WTC11 (cell line): ENCODE measurements at regions not wholly inside any gene's neighbourhood (a gene's known extent, or its start where the extent isn't known, plus 50 kb on each side); places are given as distances from the start of the nearest gene placed in this dataset.

Experiments used
- ATAC-seq: fragments of 200-7000 bp; cut with Tn5 transposase; 2 replicates; pipeline ENCODE4 v1.10.0; 2021; ENCODE audit warnings: mild to moderate bottlenecking, moderate library complexity
- CTCF ChIA-PET: fragments of 300-600 bp; sonication (Branson Sonifier 250); formaldehyde crosslinking; loops from one replicate; lab custom pipeline; 2021; ENCODE audit warnings: antibody characterized with exemption; lab: Charles Lee
- POLR2A ChIA-PET: fragments of 350-600 bp; sonication (Branson Sonifier 250); formaldehyde crosslinking; loops from one replicate; lab custom pipeline; 2021; ENCODE audit warnings: antibody characterized with exemption; lab: Charles Lee
- DNase-seq: peaks from one replicate; pipeline ENCODE4 v3.0.0; 2021; ENCODE audit warnings: low spot score
- H3K27ac Mint-ChIP-seq: 2 replicates; pipeline ENCODE4 v1.8.0; 2021; ENCODE audit warnings: mixed read lengths
- H3K27me3 Mint-ChIP-seq: 2 replicates; pipeline ENCODE4 v1.8.0; 2021; ENCODE audit warnings: low read depth, mild to moderate bottlenecking, moderate library complexity, mixed read lengths
- H3K36me3 Mint-ChIP-seq: 2 replicates; pipeline ENCODE4 v1.8.0; 2021; ENCODE audit warnings: mixed read lengths
- H3K4me1 Mint-ChIP-seq: 2 replicates; pipeline ENCODE4 v1.8.0; 2022; ENCODE audit warnings: mixed read lengths
- H3K4me3 Mint-ChIP-seq: 2 replicates; pipeline ENCODE4 v1.8.0; 2021; ENCODE audit warnings: mild to moderate bottlenecking, moderate library complexity, mixed read lengths
- H3K9me3 Mint-ChIP-seq: 2 replicates; pipeline ENCODE4 v1.8.0; 2021; ENCODE audit warnings: mixed read lengths
- AR ChIP-seq: fragments of 250-450 bp; sonication (Bioruptor Pico); IDR thresholded peaks from 2 replicates; pipeline ENCODE4 v1.9.0; 2021; ENCODE audit warnings: mild to moderate bottlenecking
- CDX4 ChIP-seq: fragments of 250-450 bp; sonication (Bioruptor Pico); IDR thresholded peaks from 2 replicates; pipeline ENCODE4 v1.9.0; 2021; ENCODE audit warnings: moderate library complexity, mild to moderate bottlenecking, inconsistent platforms, borderline replicate concordance
- CREB1 ChIP-seq: sonication (generic); formaldehyde crosslinking; IDR thresholded peaks from 2 replicates; pipeline ENCODE4 v1.8.0; 2023; ENCODE audit warnings: mild to moderate bottlenecking, missing genetic modification reagents
- CREM ChIP-seq: sonication (generic); formaldehyde crosslinking; IDR thresholded peaks from 2 replicates; pipeline ENCODE4 v1.8.1; 2022; ENCODE audit warnings: mild to moderate bottlenecking, missing genetic modification reagents, moderate library complexity
- E2F4 ChIP-seq: sonication (generic); formaldehyde crosslinking; IDR thresholded peaks from 2 replicates; pipeline ENCODE4 v1.8.1; 2022; ENCODE audit warnings: low read depth, mild to moderate bottlenecking, moderate library complexity, missing genetic modification reagents, borderline replicate concordance
- ELF4 ChIP-seq: sonication (generic); formaldehyde crosslinking; IDR thresholded peaks from 2 replicates; pipeline ENCODE4 v1.8.1; 2022; ENCODE audit warnings: low read depth, mild to moderate bottlenecking, moderate library complexity, missing genetic modification reagents
- ETV6 ChIP-seq: sonication (generic); formaldehyde crosslinking; IDR thresholded peaks from 2 replicates; pipeline ENCODE4 v1.8.1; 2022; ENCODE audit warnings: mild to moderate bottlenecking, missing genetic modification reagents
- FOXJ3 ChIP-seq: sonication (generic); formaldehyde crosslinking; IDR thresholded peaks from 2 replicates; pipeline ENCODE4 v1.9.0; 2021; ENCODE audit warnings: missing genetic modification reagents, mild to moderate bottlenecking, borderline replicate concordance
- FOXK1 ChIP-seq: sonication (generic); formaldehyde crosslinking; IDR thresholded peaks from 2 replicates; pipeline ENCODE4 v1.8.0; 2022; ENCODE audit warnings: mild to moderate bottlenecking, moderate library complexity, missing genetic modification reagents
- FOXP1 ChIP-seq: sonication (generic); formaldehyde crosslinking; IDR thresholded peaks from 2 replicates; pipeline ENCODE4 v1.8.0; 2022; ENCODE audit warnings: missing genetic modification reagents, mild to moderate bottlenecking, moderate library complexity, borderline replicate concordance
- GTF2I ChIP-seq: fragments of 250-450 bp; sonication (Bioruptor Pico); conservative IDR thresholded peaks from 2 replicates; pipeline ENCODE4 v1.4.0; 2021; ENCODE audit warnings: mild to moderate bottlenecking
- HMGA2 ChIP-seq: fragments of 250-450 bp; sonication (Bioruptor Pico); IDR thresholded peaks from 2 replicates; pipeline ENCODE4 v1.4.0; 2021; ENCODE audit warnings: mild to moderate bottlenecking, moderate library complexity
- KAT7 ChIP-seq: sonication (generic); formaldehyde crosslinking; IDR thresholded peaks from 2 replicates; pipeline ENCODE4 v1.8.1; 2023; ENCODE audit warnings: missing genetic modification reagents, mild to moderate bottlenecking, borderline replicate concordance
- MYBL2 ChIP-seq: sonication (generic); formaldehyde crosslinking; IDR thresholded peaks from 2 replicates; pipeline ENCODE4 v1.8.1; 2023; ENCODE audit warnings: mild to moderate bottlenecking, moderate library complexity, missing genetic modification reagents
- NFE2L1 ChIP-seq: sonication (generic); formaldehyde crosslinking; IDR thresholded peaks from 2 replicates; pipeline ENCODE4 v1.8.1; 2023; ENCODE audit warnings: missing genetic modification reagents
- NR3C1 ChIP-seq: sonication (generic); formaldehyde crosslinking; conservative IDR thresholded peaks from 2 replicates; pipeline ENCODE4 v1.8.1; 2023; ENCODE audit warnings: low read depth, mild to moderate bottlenecking, missing genetic modification reagents
- SP1 ChIP-seq: sonication (generic); formaldehyde crosslinking; conservative IDR thresholded peaks from 2 replicates; pipeline ENCODE4 v1.8.1; 2022; ENCODE audit warnings: missing genetic modification reagents
- TCF7 ChIP-seq: sonication (generic); formaldehyde crosslinking; IDR thresholded peaks from 2 replicates; pipeline ENCODE4 v1.8.0; 2022; ENCODE audit warnings: mild to moderate bottlenecking, low read depth, missing genetic modification reagents, moderate library complexity
- TEAD1 ChIP-seq: sonication (generic); formaldehyde crosslinking; IDR thresholded peaks from 2 replicates; pipeline ENCODE4 v1.8.0; 2022; ENCODE audit warnings: mild to moderate bottlenecking, missing genetic modification reagents
- ZNF121 ChIP-seq: sonication (generic); formaldehyde crosslinking; IDR thresholded peaks from 2 replicates; pipeline ENCODE4 v1.8.0; 2023; ENCODE audit warnings: missing genetic modification reagents
- ZNF232 ChIP-seq: sonication (generic); formaldehyde crosslinking; IDR thresholded peaks from 2 replicates; pipeline ENCODE4 v1.8.0; 2022; ENCODE audit warnings: mild to moderate bottlenecking, missing genetic modification reagents
- ZNF281 ChIP-seq: sonication (generic); formaldehyde crosslinking; IDR thresholded peaks from 2 replicates; pipeline ENCODE4 v1.8.0; 2023; ENCODE audit warnings: mild to moderate bottlenecking, missing genetic modification reagents
- ZNF396 ChIP-seq: fragments of 250-450 bp; sonication (Bioruptor Pico); IDR thresholded peaks from 2 replicates; pipeline ENCODE4 v1.8.0; 2021; ENCODE audit warnings: mild to moderate bottlenecking, moderate library complexity, borderline replicate concordance
- ZNF512 ChIP-seq: sonication (generic); formaldehyde crosslinking; IDR thresholded peaks from 2 replicates; pipeline ENCODE4 v1.8.1; 2022; ENCODE audit warnings: missing genetic modification reagents, borderline replicate concordance
- ZNF532 ChIP-seq: fragments of 250-450 bp; sonication (Bioruptor Pico); IDR thresholded peaks from 2 replicates; pipeline ENCODE4 v1.9.0; 2021; ENCODE audit warnings: mild to moderate bottlenecking, borderline replicate concordance

- Mint-ChIP-seq H3K27me3 (no peaks in the 10 kb centered on the region), H3K4me1 (no peaks in the 10 kb centered on the region; the same call in 1 of the 2 replicates), H3K27ac (no peak overlapping the region), H3K9me3 (0 out of 2 replicates have a peak, but pooled peaks cover 3% of the 10 kb centered on the region), H3K36me3 (no peaks in the 10 kb centered on the region), H3K4me3 (no peak overlapping the region)
- no peak for DNase-seq
- ChIA-PET POLR2A (no interaction called here), CTCF (no interaction called here)
- no peak for ATAC-seq
- TF ChIP-seq FOXJ3 (CRISPR knock-in tag) (no peak), ZNF281 (CRISPR knock-in tag) (no peak), TEAD1 (no peak), MYBL2 (no peak), ZNF232 (CRISPR knock-in tag) (no peak), FOXK1 (CRISPR knock-in tag) (no peak), GTF2I (CRISPR knock-in tag) (no peak), NR3C1 (CRISPR knock-in tag) (no peak), TCF7 (no peak), ETV6 (CRISPR knock-in tag) (no peak), CDX4 (no peak), ELF4 (no peak), FOXP1 (no peak), ZNF532 (CRISPR knock-in tag) (no peak)
Measured at GRCh38 chr2:42882756-42883155, 90.4 kb upstream of the HAAO start.

GRCh38 chr2:42881732-42882131 is 89.3 kb upstream of the HAAO start:
- POLR2A ChIA-PET = no interaction called here
- no peak for ATAC-seq
- TF ChIP-seq ZNF121 (CRISPR knock-in tag) = no peak
- no peak for TF ChIP-seq CREB1 (CRISPR knock-in tag)
- no peak for TF ChIP-seq ZNF512 (CRISPR knock-in tag)
- TF ChIP-seq AR (CRISPR knock-in tag) = no peak
- TF ChIP-seq SP1 (CRISPR knock-in tag) = no peak
- no peak for TF ChIP-seq KAT7 (CRISPR knock-in tag)
- no peak for TF ChIP-seq E2F4 (CRISPR knock-in tag)
- TF ChIP-seq NFE2L1 (CRISPR knock-in tag) = no peak
- TF ChIP-seq GTF2I (CRISPR knock-in tag) = no peak
- TF ChIP-seq ZNF396 (CRISPR knock-in tag) = no peak
- TF ChIP-seq FOXP1 = no peak
- no peak for TF ChIP-seq HMGA2 (CRISPR knock-in tag)
- no peak for TF ChIP-seq ELF4
- TF ChIP-seq CREM = no peak

More at GRCh38 chr2:42881732-42882131, 89.3 kb upstream of the HAAO start:
- no peaks in the 10 kb centered on the region; the same call in 1 of the 2 replicates for H3K4me1 Mint-ChIP-seq
- no peaks in the 10 kb centered on the region for H3K9me3 Mint-ChIP-seq
- no peaks in the 10 kb centered on the region for H3K27me3 Mint-ChIP-seq
- H3K4me3 Mint-ChIP-seq = no peak overlapping the region
- no peak overlapping the region for H3K27ac Mint-ChIP-seq
- H3K36me3 Mint-ChIP-seq = no peaks in the 10 kb centered on the region
- CTCF ChIA-PET = no interaction called here
- DNase-seq = no peak
